GM18870 (cell line): ENCODE measurements at regions not wholly inside any gene's neighbourhood (a gene's known extent, or its start where the extent isn't known, plus 50 kb on each side); places are given as distances from the start of the nearest gene placed in this dataset.

Experiments used
- ATAC-seq: cut with Tn5 transposase; IDR thresholded peaks from one replicate; pipeline ENCODE4 v1.9.1; 2021; ENCODE audit warnings: moderate library complexity; ENCODE audit not compliant: unreplicated experiment

GRCh38 chr18:25815659-25816058 lies 274.8 kb downstream of the SS18 start:
- ATAC-seq = no peak

GRCh38 chr18:25814841-25815458 lies 275.5 kb downstream of the SS18 start:
- ATAC-seq = peak; percentile 96

DNA sequence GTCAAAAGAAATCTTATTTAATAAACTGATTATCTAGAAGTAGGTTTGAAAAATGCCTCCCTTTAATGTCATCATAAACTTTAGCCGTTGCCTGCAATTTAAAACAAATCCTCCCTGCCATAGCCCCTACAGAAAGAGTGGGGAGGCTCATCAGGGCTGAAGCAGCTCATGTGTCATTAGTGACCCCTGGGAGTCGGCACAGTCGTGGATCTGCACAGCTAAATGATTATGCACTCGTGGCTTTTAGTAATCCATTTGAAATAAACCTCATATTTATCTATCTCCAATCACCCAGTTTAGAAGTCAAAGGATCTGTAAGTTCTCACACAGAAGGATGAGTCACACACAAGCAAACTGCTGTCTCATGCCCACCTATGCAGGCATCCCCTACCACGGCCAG lies 277.3 kb downstream of the SS18 start:
- ATAC-seq = no peak

- no peak for ATAC-seq
Measured at GRCh38 chr18:25810736-25811135, 279.7 kb downstream of the SS18 start.

DNA sequence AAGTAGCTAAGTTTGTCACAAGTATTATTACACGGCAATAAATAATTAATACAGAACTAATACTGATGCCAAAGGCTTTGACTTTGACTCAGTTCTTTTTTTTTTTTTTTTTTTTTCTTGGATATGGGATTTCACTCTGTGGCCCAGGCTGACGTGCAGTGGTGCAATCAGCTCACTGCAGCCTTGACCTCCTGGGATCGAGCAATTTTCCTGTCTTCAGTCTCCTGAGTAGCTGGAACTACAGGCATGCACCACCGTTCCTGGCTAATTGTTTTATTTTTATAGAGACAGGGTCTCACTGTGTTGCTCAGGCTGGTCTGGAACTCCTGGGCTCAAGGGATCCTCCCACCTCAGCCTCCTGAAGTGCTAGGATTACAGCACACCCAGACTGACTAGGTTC lies 284.5 kb downstream of the SS18 start:
- no peak for ATAC-seq

- ATAC-seq = no peak
Measured at GRCh38 chr18:25805323-25805722, 285.1 kb downstream of the SS18 start.

- no peak for ATAC-seq
Measured at GRCh38 chr18:25799231-25799630, 291.2 kb downstream of the SS18 start.

DNA sequence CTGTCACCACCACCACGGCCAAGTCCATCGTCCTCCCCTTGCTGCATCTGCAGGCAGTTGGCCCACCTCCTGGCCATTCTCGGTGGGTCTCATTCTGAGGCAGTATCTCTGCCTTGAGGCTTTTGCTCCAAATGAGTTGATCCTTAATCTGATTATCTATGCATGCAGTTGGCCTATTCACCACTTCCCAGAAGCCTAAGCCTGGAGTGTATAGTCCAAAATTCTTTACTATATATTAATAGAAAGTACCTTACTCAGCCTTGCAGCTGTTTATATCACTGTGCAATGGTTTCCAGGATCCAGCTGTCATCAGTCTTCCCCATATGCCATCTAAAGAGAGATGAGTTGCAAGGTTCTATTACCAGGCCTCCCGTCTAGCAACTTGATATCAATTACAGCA lies 292.4 kb downstream of the SS18 start:
- no peak for ATAC-seq

- ATAC-seq = no peak
Measured at GRCh38 chr18:25795213-25795612, 295.2 kb downstream of the SS18 start.

GRCh38 chr18:25787276-25787675 lies 303.1 kb downstream of the SS18 start:
- no peak for ATAC-seq

- ATAC-seq = no peak
Measured at GRCh38 chr18:25786758-25787157, 303.7 kb downstream of the SS18 start.

DNA sequence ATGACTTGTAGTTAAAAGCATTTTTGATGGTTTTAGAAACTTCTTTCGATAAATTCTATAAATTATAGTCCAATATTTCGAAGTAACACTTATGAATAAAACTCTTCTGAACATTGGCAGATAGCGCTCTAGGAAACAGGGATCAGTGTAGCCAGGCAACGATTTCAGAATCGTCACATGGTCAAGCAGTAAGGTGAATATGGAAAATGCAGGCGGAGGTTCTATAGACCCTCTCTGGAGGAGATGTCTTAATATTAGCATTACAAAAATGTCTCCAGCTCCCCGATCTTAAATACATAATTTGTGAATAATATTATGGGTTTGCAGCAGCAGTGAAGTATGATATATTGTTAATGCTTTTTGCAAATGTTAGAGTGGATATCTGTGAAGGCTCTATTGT lies 310.3 kb downstream of the SS18 start:
- ATAC-seq = no peak

DNA sequence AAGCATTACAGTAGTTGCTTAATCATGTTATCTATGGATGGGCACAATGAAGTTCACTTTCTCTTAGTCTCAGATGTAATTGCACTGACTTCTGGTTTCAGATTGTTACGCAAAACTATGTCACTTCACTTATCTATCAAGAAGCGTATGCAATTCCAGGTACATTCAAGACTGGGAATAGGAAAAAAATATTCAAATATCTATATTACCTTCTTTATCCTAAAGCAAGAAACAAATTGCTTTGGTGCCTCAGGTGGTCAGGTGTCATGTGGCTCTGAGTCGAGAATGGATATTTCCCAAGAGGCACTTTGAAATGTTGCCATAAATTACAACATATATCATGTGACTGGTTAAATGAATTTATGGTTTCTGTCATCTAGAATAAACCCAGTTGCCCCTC lies 318.6 kb downstream of the SS18 start:
- ATAC-seq = no peak

GRCh38 chr18:25764777-25765176 lies 325.6 kb downstream of the SS18 start:
- no peak for ATAC-seq

DNA sequence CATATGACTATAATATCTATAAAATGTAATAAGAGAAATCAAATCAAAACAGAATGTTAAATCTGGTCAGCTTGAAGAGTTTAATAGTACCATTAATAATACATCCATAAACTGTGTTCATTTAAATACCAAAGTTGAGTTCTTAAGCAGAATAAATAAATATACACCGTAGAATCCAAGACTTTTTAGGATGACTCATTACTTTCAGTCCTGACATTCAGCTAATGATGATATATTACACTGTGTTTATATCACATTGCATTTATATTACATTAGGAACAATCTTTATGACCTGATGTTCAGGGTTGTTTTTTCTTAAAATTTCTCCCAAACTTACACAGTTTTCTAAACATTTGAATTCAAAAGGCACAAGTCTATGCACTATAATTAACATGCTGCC lies 331.3 kb downstream of the SS18 start:
- no peak for ATAC-seq

GRCh38 chr18:25743646-25744151 lies 346.7 kb downstream of the SS18 start:
- no peak for ATAC-seq

DNA sequence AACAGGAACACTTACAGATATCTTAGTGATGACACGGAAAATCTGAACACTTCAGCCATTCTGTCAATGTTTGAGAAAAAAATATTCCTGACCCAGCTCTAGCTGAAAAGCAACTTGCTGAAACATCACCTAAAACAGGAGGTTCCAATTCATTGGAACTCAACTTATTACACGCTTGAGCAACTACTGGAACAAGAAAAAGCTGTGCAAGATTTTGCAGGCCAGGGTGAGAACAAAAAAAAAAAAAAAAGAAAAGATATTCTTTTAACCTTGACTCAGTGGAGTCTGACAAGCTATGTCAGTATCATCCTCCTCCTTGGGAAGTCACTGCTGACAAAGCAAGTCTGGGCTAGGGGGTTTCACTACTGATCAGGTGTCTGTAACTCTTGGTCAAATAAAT lies 351.0 kb downstream of the SS18 start:
- no peak for ATAC-seq

DNA sequence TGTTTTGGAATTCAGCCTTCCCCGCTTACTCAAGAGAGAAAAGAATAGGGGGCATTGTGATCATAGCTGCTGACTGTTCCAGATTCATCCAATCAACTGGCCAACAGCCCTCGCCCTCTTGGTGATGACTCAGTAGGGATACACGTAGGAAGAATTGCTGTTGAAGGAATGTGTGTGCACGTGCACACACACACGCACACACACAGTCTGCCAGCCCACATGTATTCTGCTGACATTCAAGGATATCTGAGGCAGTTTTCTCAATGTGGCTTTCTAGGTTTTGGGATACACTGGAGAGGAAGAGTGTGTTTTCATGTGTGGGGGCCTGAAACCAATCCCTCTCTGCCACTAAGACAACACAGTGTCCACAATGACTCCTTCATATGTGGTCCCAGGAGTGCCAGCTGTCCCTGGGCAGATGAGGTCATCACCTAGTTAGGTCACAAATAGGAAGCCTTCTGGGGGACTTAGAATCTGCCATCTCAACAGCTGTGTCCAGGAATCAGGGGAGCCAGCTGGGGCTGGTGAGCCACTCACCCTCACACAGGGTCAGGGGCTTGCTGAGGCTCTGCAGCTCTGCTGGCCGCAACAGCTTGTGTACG lies 352.6 kb downstream of the SS18 start:
- no peak for ATAC-seq

DNA sequence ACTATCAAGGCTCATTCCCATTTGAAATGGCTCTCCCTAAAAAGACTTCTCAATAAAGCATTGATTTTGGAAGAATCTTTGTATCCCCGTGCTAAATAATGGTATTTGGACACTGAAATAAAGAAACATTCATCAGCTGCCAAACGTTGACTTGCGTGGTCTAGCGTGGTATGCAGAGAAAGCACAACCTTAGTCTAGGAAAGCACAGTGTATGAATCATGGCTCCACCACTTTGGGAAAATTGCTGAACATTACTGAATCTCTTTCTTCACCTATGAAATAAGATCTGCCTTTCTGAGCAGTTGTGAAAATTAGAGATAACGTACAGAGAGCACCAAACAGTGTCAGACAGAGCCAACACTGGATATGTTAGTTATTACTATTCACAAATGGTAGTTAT lies 353.9 kb downstream of the SS18 start:
- no peak for ATAC-seq

DNA sequence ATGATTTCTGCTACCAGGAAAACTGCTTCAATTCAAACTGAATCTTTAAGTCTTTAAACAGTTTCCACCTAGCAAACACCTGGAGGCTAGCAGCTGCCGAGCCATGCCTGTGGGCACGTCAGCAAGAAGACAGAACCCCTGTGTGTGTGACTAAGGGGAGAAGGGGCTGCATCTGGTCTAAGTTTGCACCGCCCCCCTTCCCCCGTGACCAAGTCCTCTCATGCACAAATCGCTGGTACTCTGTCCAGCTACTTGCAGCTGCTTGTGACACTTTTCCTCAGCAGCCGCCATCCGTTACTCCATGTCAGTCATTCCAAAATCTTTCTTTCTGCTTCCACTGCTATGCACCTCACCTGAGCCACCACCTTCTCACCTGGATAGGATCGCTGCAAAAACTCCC lies 355.0 kb downstream of the SS18 start:
- ATAC-seq = no peak

DNA sequence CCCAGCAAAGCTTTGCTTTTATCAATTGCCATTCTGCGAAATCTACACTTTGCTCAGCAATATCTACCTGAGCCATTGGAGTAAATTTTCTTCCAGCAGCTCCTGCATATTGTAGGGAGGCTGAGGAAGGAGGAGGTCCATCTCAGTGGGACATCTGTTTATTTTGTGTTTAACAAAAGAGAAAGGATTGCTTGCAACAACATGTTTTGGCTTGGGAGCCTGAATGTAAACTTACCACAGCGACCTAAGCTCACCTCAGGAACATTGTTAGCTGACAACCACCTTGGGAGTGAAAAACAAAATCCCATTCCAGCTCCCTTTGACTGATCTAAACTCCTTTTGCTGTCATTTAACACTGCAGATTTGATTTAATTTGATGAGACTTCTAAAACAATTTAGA lies 356.1 kb downstream of the SS18 start:
- ATAC-seq = no peak

- ATAC-seq = no peak
Measured at GRCh38 chr18:25732862-25733261, 357.6 kb downstream of the SS18 start.

DNA sequence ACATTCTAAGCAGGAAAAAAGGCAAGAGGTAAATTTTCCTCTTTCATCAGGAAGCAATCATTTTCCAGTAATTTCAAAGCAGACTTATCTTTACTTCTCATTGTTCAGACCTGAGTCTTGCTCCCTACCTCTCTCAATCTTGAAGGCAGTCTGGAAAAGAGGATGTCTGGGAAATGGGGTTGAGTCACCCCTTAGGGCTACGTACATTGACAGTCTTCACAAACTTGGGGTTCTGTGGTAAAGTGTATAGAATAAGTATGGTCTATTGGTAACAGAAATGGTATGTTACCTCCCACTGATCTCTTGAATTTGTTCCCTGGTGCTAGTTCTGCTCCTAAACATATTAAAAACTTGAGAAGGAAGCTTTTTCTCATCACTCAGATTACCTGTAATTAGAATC lies 361.3 kb downstream of the SS18 start:
- ATAC-seq = no peak
